ENCODE measurements at regions not wholly inside any gene's neighbourhood (a gene's known extent, or its start where the extent isn't known, plus 50 kb on each side); places are given as distances from the start of the nearest gene placed in this dataset.

- TF ChIP-seq CTCF (IDR thresholded peaks at IDR 0.05; ENCODE audit: insufficient read depth, low read length), result no peak
- no peak overlapping the region for H3K4me3 ChIP-seq (ENCODE audit: low read depth, low read length)
- DNase-seq (ENCODE audit: low read depth), result no peak
Observed at GRCh38 chr2:123811846-123812245, 213.2 kb upstream of the CNTNAP5 start.

GRCh38 chr2:123816203-123816602 is 208.9 kb upstream of the CNTNAP5 start:
- no peak overlapping the region for H3K4me3 ChIP-seq (ENCODE audit: low read depth, low read length)
- DNase-seq (ENCODE audit: low read depth), result no peak
- TF ChIP-seq CTCF (IDR thresholded peaks at IDR 0.05; ENCODE audit: insufficient read depth, low read length), result no peak

- no peak overlapping the region for H3K4me3 ChIP-seq (ENCODE audit: low read depth, low read length)
- no peak for DNase-seq (ENCODE audit: low read depth)
- no peak for TF ChIP-seq CTCF (IDR thresholded peaks at IDR 0.05; ENCODE audit: insufficient read depth, low read length)
Observed at GRCh38 chr2:123816928-123817327, 208.2 kb upstream of the CNTNAP5 start.

GRCh38 chr2:123826729-123827271 is 198.3 kb upstream of the CNTNAP5 start:
- H3K4me3 ChIP-seq (ENCODE audit: low read depth, low read length), result no peak overlapping the region
- DNase-seq (ENCODE audit: low read depth), result no peak
- TF ChIP-seq CTCF (IDR thresholded peaks at IDR 0.05; ENCODE audit: insufficient read depth, low read length), result no peak

GRCh38 chr2:123839326-123839725 is 185.8 kb upstream of the CNTNAP5 start:
- no peak overlapping the region for H3K4me3 ChIP-seq (ENCODE audit: low read depth, low read length)
- no peak for DNase-seq (ENCODE audit: low read depth)
- TF ChIP-seq CTCF (IDR thresholded peaks at IDR 0.05; ENCODE audit: insufficient read depth, low read length), result no peak

- TF ChIP-seq CTCF (IDR thresholded peaks at IDR 0.05; ENCODE audit: insufficient read depth, low read length), result no peak
- no peak overlapping the region for H3K4me3 ChIP-seq (ENCODE audit: low read depth, low read length)
- no peak for DNase-seq (ENCODE audit: low read depth)
Observed at GRCh38 chr2:123840016-123840415, 185.1 kb upstream of the CNTNAP5 start.

- H3K4me3 ChIP-seq (ENCODE audit: low read depth, low read length), result no peak overlapping the region
- no peak for DNase-seq (ENCODE audit: low read depth)
- no peak for TF ChIP-seq CTCF (IDR thresholded peaks at IDR 0.05; ENCODE audit: insufficient read depth, low read length)
Observed at GRCh38 chr2:123840574-123840973, 184.5 kb upstream of the CNTNAP5 start.
